ENCODE measurements at regions not wholly inside any gene's neighbourhood (a gene's known extent, or its start where the extent isn't known, plus 50 kb on each side); places are given as distances from the start of the nearest gene placed in this dataset.
"Not testable (repeated sequence)": the region's sequence is repeated elsewhere in the genome, so short reads cannot be mapped to it uniquely, and the experiment has no call there.

- no peak for FAIRE-seq
Measured at GRCh38 chr10:114732931-114733330, 74.9 kb upstream of the ABLIM1 start.

- no peak for FAIRE-seq
Measured at GRCh38 chr10:114735946-114736345, 77.9 kb upstream of the ABLIM1 start.

- no peak for FAIRE-seq
Measured at GRCh38 chr10:114743521-114744231, 77.9 kb upstream of the FHIP2A start.

- FAIRE-seq = no peak
Measured at GRCh38 chr10:114746531-114746930, 75.0 kb upstream of the FHIP2A start.

- no peak for FAIRE-seq
Measured at GRCh38 chr10:114748241-114748640, 73.3 kb upstream of the FHIP2A start.

GRCh38 chr10:114749014-114749413, 72.6 kb upstream of the FHIP2A start:
- FAIRE-seq = no peak

- FAIRE-seq = no peak
Measured at GRCh38 chr10:114749510-114749909, 72.1 kb upstream of the FHIP2A start.

- no peak for FAIRE-seq
Measured at GRCh38 chr10:114751856-114752255, 69.7 kb upstream of the FHIP2A start.

- FAIRE-seq = not testable (repeated sequence)
Measured at GRCh38 chr10:114752570-114752969, 69.0 kb upstream of the FHIP2A start.

GRCh38 chr10:114753126-114753525, 68.5 kb upstream of the FHIP2A start:
- FAIRE-seq = no peak

GRCh38 chr10:114754445-114755320, 66.9 kb upstream of the FHIP2A start:
- FAIRE-seq = no peak

- FAIRE-seq = no peak
Measured at GRCh38 chr10:114755537-114755936, 66.0 kb upstream of the FHIP2A start.

GRCh38 chr10:114758331-114758730, 63.2 kb upstream of the FHIP2A start:
- no peak for FAIRE-seq

- FAIRE-seq = no peak
Measured at GRCh38 chr10:114761205-114762193, 60.1 kb upstream of the FHIP2A start.

- FAIRE-seq = no peak
Measured at GRCh38 chr10:114762811-114763210, 58.8 kb upstream of the FHIP2A start.

GRCh38 chr10:114764656-114765055, 56.9 kb upstream of the FHIP2A start:
- FAIRE-seq = no peak

- no peak for FAIRE-seq
Measured at GRCh38 chr10:114766470-114766869, 55.1 kb upstream of the FHIP2A start.

GRCh38 chr10:114767101-114767985, 54.2 kb upstream of the FHIP2A start:
- no peak for FAIRE-seq

- no peak for FAIRE-seq
Measured at GRCh38 chr10:114767986-114768821, 53.4 kb upstream of the FHIP2A start.

GRCh38 chr10:114770009-114770408, 51.6 kb upstream of the FHIP2A start:
- no peak for FAIRE-seq

GRCh38 chr10:114771157-114771556, 50.4 kb upstream of the FHIP2A start:
- no peak for FAIRE-seq

Measured in endometrium (tissue), 2 donors.